ENCODE measurements at regions not wholly inside any gene's neighbourhood (a gene's known extent, or its start where the extent isn't known, plus 50 kb on each side); places are given as distances from the start of the nearest gene placed in this dataset.

- intact Hi-C loops (cut with micrococcal nuclease): no loop called here
- no CpG with 5 or more reads among the region's 6 CpGs for WGBS (ENCODE audit: insufficient coverage)
- no peaks in the 10 kb centered on the region for H3K9me3 Mint-ChIP-seq (ENCODE audit: insufficient read depth)
- H3K36me3 ChIP-seq (replicated peaks in 1 of 2; ENCODE audit: control extremely low read depth in 1 of 2, control insufficient read depth in 1 of 2, extremely low read depth in 1 of 2, insufficient read depth in 2 of 2, low read length in 1 of 2): no peaks in the 10 kb centered on the region
- H3K27me3 Mint-ChIP-seq: peaks cover 5% of the 10 kb centered on the region
- no peak overlapping the region for H3K4me3 ChIP-seq (ENCODE audit: control extremely low read depth in 1 of 5, extremely low read depth in 1 of 5, insufficient read depth in 1 of 5, low read depth in 2 of 5, low read length in 4 of 5)
- H3K79me2 ChIP-seq (ENCODE audit: control insufficient read depth, insufficient read depth, low read length): no peaks in the 10 kb centered on the region
- no peak overlapping the region for H2AFZ ChIP-seq (ENCODE audit: insufficient read depth, low read depth, low read length, poor library complexity, severe bottlenecking)
- ATAC-seq (ENCODE audit: low read depth): no peak
- no peak overlapping the region for H3K4me3 Mint-ChIP-seq
- H3K9me3 ChIP-seq (ENCODE audit: control extremely low read depth in 1 of 3, control insufficient read depth in 2 of 3, insufficient read depth in 1 of 3, low read length in 2 of 3): peaks cover 0 to 3% (median 0%) of the 10 kb centered on the region in 3 donors
- TF ChIP-seq CTCF (IDR thresholded peaks at IDR 0.05) (no peak), EZH2 (IDR thresholded peaks at IDR 0.05; ENCODE audit: borderline replicate concordance, insufficient read depth, low read depth, low read length, poor library complexity, severe bottlenecking) (no peak)
- no peak overlapping the region for H3K27ac Mint-ChIP-seq
- peaks cover 16 to 20% of the 10 kb centered on the region in 2 donors for H3K4me1 ChIP-seq (ENCODE audit: control insufficient read depth in 2 of 2, insufficient read depth in 2 of 2, low read length in 2 of 2)
- no peak overlapping the region for H3K9ac ChIP-seq (ENCODE audit: low read length)
- H4K20me1 ChIP-seq (ENCODE audit: control insufficient read depth, insufficient read depth, low read length, poor library complexity, severe bottlenecking): no peaks in the 10 kb centered on the region
- H3K4me2 ChIP-seq (replicated peaks; ENCODE audit: low read depth, low read length, poor library complexity, severe bottlenecking): no peak overlapping the region
- DNase-seq: no peak
- H3K4me1 Mint-ChIP-seq: peaks cover 26% of the 10 kb centered on the region
- ChIA-PET POLR2A (no interaction called here), CTCF (no interaction called here)
- H3K27me3 ChIP-seq (replicated peaks in 1 of 4; ENCODE audit: control extremely low read depth in 1 of 4, control insufficient read depth in 3 of 4, insufficient read depth in 4 of 4, low read length in 3 of 4): no peaks in the 10 kb centered on the region
- H3K27ac ChIP-seq (ENCODE audit: low read length in 2 of 2): no peak overlapping the region
These were observed 433.7 kb downstream of the ZNF521 start for GRCh38 chr18:24918257-24918656.

- TF ChIP-seq EZH2 (IDR thresholded peaks at IDR 0.05; ENCODE audit: borderline replicate concordance, insufficient read depth, low read depth, low read length, poor library complexity, severe bottlenecking): no peak
- TF ChIP-seq CTCF (IDR thresholded peaks at IDR 0.05): no peak
- Mint-ChIP-seq H3K4me1 (peaks cover 37% of the 10 kb centered on the region), H3K4me3 (no peak overlapping the region), H3K9me3 (ENCODE audit: insufficient read depth) (no peaks in the 10 kb centered on the region), H3K27ac (no peak overlapping the region), H3K27me3 (peaks cover 5% of the 10 kb centered on the region)
- H3K27ac ChIP-seq (ENCODE audit: low read length in 2 of 2): no peak overlapping the region
- H3K4me3 ChIP-seq (ENCODE audit: control extremely low read depth in 1 of 5, extremely low read depth in 1 of 5, insufficient read depth in 1 of 5, low read depth in 2 of 5, low read length in 4 of 5): no peak overlapping the region
- no peak overlapping the region for H3K4me2 ChIP-seq (replicated peaks; ENCODE audit: low read depth, low read length, poor library complexity, severe bottlenecking)
- H3K27me3 ChIP-seq (replicated peaks in 1 of 4; ENCODE audit: control extremely low read depth in 1 of 4, control insufficient read depth in 3 of 4, insufficient read depth in 4 of 4, low read length in 3 of 4): no peaks in the 10 kb centered on the region
- H4K20me1 ChIP-seq (ENCODE audit: control insufficient read depth, insufficient read depth, low read length, poor library complexity, severe bottlenecking): no peaks in the 10 kb centered on the region
- H3K79me2 ChIP-seq (ENCODE audit: control insufficient read depth, insufficient read depth, low read length): no peaks in the 10 kb centered on the region
- ChIA-PET POLR2A (no interaction called here), CTCF (interaction anchor here (0.8 kb wide), 1 partner anchor 10 kb away, joined by 3 read pairs; no protein-coding TSS in a partner anchor)
- peaks cover 0 to 3% (median 0%) of the 10 kb centered on the region in 3 donors for H3K9me3 ChIP-seq (ENCODE audit: control extremely low read depth in 1 of 3, control insufficient read depth in 2 of 3, insufficient read depth in 1 of 3, low read length in 2 of 3)
- DNase-seq (no peak), ATAC-seq (ENCODE audit: low read depth) (no peak)
- WGBS (ENCODE audit: insufficient coverage): 95% methylated on average over 10 of the region's 10 CpGs
- H3K36me3 ChIP-seq (replicated peaks in 1 of 2; ENCODE audit: control extremely low read depth in 1 of 2, control insufficient read depth in 1 of 2, extremely low read depth in 1 of 2, insufficient read depth in 2 of 2, low read length in 1 of 2): no peaks in the 10 kb centered on the region
- intact Hi-C loops (cut with micrococcal nuclease): no loop called here
- no peak overlapping the region for H3K9ac ChIP-seq (ENCODE audit: low read length)
- no peak overlapping the region for H2AFZ ChIP-seq (ENCODE audit: insufficient read depth, low read depth, low read length, poor library complexity, severe bottlenecking)
- peaks cover 26 to 30% of the 10 kb centered on the region in 2 donors for H3K4me1 ChIP-seq (ENCODE audit: control insufficient read depth in 2 of 2, insufficient read depth in 2 of 2, low read length in 2 of 2)
These were observed 432.7 kb downstream of the ZNF521 start for GRCh38 chr18:24919181-24919797.

Measured in B cell (primary cell).